ENCODE measurements at regions not wholly inside any gene's neighbourhood (a gene's known extent, or its start where the extent isn't known, plus 50 kb on each side); places are given as distances from the start of the nearest gene placed in this dataset.

- H3K4me1 Mint-ChIP-seq (ENCODE audit: low read depth): no peaks in the 10 kb centered on the region
- no peaks in the 10 kb centered on the region for H3K9me3 Mint-ChIP-seq
- no peak overlapping the region for H3K27ac Mint-ChIP-seq
- H3K4me3 Mint-ChIP-seq: no peak overlapping the region
- DNase-seq (ENCODE audit: low spot score): no peak
- no peaks in the 10 kb centered on the region for H3K27me3 Mint-ChIP-seq (ENCODE audit: insufficient read depth)
- no peaks in the 10 kb centered on the region for H3K36me3 Mint-ChIP-seq (ENCODE audit: low read depth)
- intact Hi-C loops (cut with micrococcal nuclease): no loop called here
These were observed 1809.5 kb upstream of the CELF4 start for GRCh38 chr18:39375066-39375465.

GRCh38 chr18:39371996-39372395, 1806.4 kb upstream of the CELF4 start:
- Mint-ChIP-seq H3K9me3 (no peaks in the 10 kb centered on the region), H3K4me3 (no peak overlapping the region), H3K4me1 (ENCODE audit: low read depth) (no peaks in the 10 kb centered on the region), H3K27ac (no peak overlapping the region), H3K36me3 (ENCODE audit: low read depth) (no peaks in the 10 kb centered on the region), H3K27me3 (ENCODE audit: insufficient read depth) (no peaks in the 10 kb centered on the region)
- DNase-seq (ENCODE audit: low spot score): no peak
- intact Hi-C loops (cut with micrococcal nuclease): no loop called here

DNA sequence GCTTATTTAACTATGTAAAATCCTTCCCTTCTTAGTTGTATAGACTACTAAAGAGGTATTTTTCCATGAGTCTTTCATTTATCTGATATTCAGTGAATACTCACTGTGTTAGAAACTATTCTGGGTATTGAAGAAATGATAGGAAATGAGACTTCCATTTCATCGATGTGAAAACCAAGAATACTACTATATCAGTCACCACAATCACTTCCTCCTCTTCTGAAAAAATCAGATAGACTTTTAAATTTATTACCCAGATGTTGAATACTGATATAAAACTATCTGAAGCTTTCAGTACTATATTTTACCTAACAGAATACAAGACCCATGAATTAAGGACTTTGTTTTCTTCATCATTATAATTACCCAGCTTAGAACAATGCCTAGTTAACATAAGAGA, 1801.1 kb upstream of the CELF4 start:
- H3K9me3 Mint-ChIP-seq: no peaks in the 10 kb centered on the region
- H3K27ac Mint-ChIP-seq: no peak overlapping the region
- H3K4me3 Mint-ChIP-seq: no peak overlapping the region
- no peak for DNase-seq (ENCODE audit: low spot score)
- no peaks in the 10 kb centered on the region for H3K36me3 Mint-ChIP-seq (ENCODE audit: low read depth)
- H3K27me3 Mint-ChIP-seq (ENCODE audit: insufficient read depth): no peaks in the 10 kb centered on the region
- H3K4me1 Mint-ChIP-seq (ENCODE audit: low read depth): no peaks in the 10 kb centered on the region
- intact Hi-C loops (cut with micrococcal nuclease): no loop called here

DNA sequence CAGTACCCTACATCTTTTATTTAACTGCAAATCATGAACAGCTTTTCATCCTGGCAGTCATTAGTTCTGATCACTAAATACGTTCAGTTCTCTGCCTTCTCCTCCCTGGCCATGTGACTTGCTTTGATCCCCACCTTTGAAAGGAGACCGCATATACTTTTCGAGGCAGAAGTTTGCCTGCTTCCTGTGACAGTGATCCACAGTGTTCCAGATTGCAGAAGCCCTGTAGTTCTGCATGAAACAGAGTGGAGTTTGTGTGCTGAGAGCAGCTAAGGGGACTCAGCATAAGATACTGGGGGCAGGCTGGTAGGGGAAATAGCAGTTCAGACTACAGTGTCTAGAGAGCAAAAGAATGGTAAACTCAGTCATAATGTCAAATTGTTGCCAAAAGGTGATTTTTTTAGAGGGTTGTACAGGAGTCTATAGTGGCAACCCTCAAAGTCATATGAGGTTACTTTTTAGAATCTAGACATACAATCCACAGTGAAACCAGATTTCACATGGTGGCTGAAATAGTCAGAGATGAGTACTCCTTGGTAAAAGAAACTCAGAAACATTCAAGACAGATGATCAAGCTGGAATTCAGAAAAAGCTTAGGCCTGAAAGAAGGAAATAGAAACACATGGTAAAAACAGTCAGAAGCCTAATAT, 1800.4 kb upstream of the CELF4 start:
- Mint-ChIP-seq H3K4me3 (no peak overlapping the region), H3K36me3 (ENCODE audit: low read depth) (no peaks in the 10 kb centered on the region), H3K27ac (no peak overlapping the region), H3K27me3 (ENCODE audit: insufficient read depth) (no peaks in the 10 kb centered on the region), H3K4me1 (ENCODE audit: low read depth) (no peaks in the 10 kb centered on the region), H3K9me3 (no peaks in the 10 kb centered on the region)
- DNase-seq (ENCODE audit: low spot score): no peak
- intact Hi-C loops (cut with micrococcal nuclease): no loop called here

GRCh38 chr18:39360072-39360471, 1794.5 kb upstream of the CELF4 start:
- Mint-ChIP-seq H3K4me1 (ENCODE audit: low read depth) (no peaks in the 10 kb centered on the region), H3K9me3 (peaks cover 3% of the 10 kb centered on the region), H3K27ac (no peak overlapping the region), H3K4me3 (no peak overlapping the region), H3K27me3 (ENCODE audit: insufficient read depth) (no peaks in the 10 kb centered on the region), H3K36me3 (ENCODE audit: low read depth) (no peaks in the 10 kb centered on the region)
- DNase-seq (ENCODE audit: low spot score): no peak
- intact Hi-C loops (cut with micrococcal nuclease): no loop called here

DNA sequence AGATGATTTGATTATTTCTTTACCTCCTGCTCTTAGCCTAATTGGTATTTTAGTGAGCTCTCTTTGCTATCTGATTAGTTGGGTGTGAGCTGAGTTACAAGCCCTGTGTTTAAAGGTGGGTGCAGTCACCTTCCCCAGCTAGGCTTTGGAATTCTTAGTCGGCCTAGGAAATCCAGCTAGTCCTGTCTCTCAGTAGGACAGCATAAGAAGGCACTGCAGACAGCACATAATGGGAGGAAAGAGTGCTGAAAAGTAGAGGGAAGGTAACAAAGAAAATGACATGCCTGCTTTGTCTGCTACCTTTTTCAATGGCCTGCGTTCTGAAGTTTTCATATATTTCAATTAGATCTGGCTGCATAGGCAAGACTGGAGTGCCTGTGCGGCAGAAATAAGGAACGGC, 1794.0 kb upstream of the CELF4 start:
- H3K27ac Mint-ChIP-seq: no peak overlapping the region
- H3K27me3 Mint-ChIP-seq (ENCODE audit: insufficient read depth): no peaks in the 10 kb centered on the region
- no peak for DNase-seq (ENCODE audit: low spot score)
- intact Hi-C loops (cut with micrococcal nuclease): no loop called here
- H3K9me3 Mint-ChIP-seq: peaks cover 3% of the 10 kb centered on the region
- no peaks in the 10 kb centered on the region for H3K36me3 Mint-ChIP-seq (ENCODE audit: low read depth)
- H3K4me3 Mint-ChIP-seq: no peak overlapping the region
- no peaks in the 10 kb centered on the region for H3K4me1 Mint-ChIP-seq (ENCODE audit: low read depth)

GRCh38 chr18:39350945-39351344, 1785.3 kb upstream of the CELF4 start:
- no peaks in the 10 kb centered on the region for H3K27me3 Mint-ChIP-seq (ENCODE audit: insufficient read depth)
- no peak overlapping the region for H3K4me3 Mint-ChIP-seq
- no peaks in the 10 kb centered on the region for H3K9me3 Mint-ChIP-seq
- DNase-seq (ENCODE audit: low spot score): no peak
- H3K27ac Mint-ChIP-seq: no peak overlapping the region
- H3K36me3 Mint-ChIP-seq (ENCODE audit: low read depth): no peaks in the 10 kb centered on the region
- intact Hi-C loops (cut with micrococcal nuclease): no loop called here
- H3K4me1 Mint-ChIP-seq (ENCODE audit: low read depth): no peaks in the 10 kb centered on the region

GRCh38 chr18:39349801-39350200, 1784.2 kb upstream of the CELF4 start:
- no peaks in the 10 kb centered on the region for H3K9me3 Mint-ChIP-seq
- intact Hi-C loops (cut with micrococcal nuclease): no loop called here
- no peaks in the 10 kb centered on the region for H3K27me3 Mint-ChIP-seq (ENCODE audit: insufficient read depth)
- no peaks in the 10 kb centered on the region for H3K36me3 Mint-ChIP-seq (ENCODE audit: low read depth)
- DNase-seq (ENCODE audit: low spot score): no peak
- no peak overlapping the region for H3K4me3 Mint-ChIP-seq
- H3K27ac Mint-ChIP-seq: no peak overlapping the region
- H3K4me1 Mint-ChIP-seq (ENCODE audit: low read depth): no peaks in the 10 kb centered on the region

DNA sequence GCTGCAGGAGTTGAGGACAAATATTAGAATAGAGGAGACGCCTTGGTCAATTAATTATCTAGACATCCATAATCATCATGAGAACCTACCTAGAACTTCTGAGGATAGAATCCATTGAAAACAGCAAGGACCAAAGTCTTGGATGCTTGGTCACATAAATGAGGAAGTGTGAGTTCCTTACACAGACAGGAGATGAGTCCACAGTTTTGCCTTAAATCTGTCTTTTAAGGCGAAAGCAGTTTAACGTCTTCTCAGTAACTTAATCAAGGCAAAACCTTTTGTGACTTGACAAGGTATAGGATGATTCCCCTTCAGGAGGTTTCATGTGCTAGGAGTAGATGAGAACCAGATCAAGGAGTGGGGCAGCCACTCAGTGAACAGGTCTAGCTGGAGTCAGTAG, 1783.2 kb upstream of the CELF4 start:
- Mint-ChIP-seq H3K27ac (no peak overlapping the region), H3K4me1 (ENCODE audit: low read depth) (no peaks in the 10 kb centered on the region), H3K27me3 (ENCODE audit: insufficient read depth) (no peaks in the 10 kb centered on the region), H3K36me3 (ENCODE audit: low read depth) (no peaks in the 10 kb centered on the region), H3K4me3 (no peak overlapping the region), H3K9me3 (no peaks in the 10 kb centered on the region)
- no peak for DNase-seq (ENCODE audit: low spot score)
- intact Hi-C loops (cut with micrococcal nuclease): no loop called here

GRCh38 chr18:39347701-39348100, 1782.1 kb upstream of the CELF4 start:
- Mint-ChIP-seq H3K4me1 (ENCODE audit: low read depth) (no peaks in the 10 kb centered on the region), H3K4me3 (no peak overlapping the region), H3K9me3 (no peaks in the 10 kb centered on the region), H3K27ac (no peak overlapping the region), H3K36me3 (ENCODE audit: low read depth) (no peaks in the 10 kb centered on the region), H3K27me3 (ENCODE audit: insufficient read depth) (no peaks in the 10 kb centered on the region)
- DNase-seq (ENCODE audit: low spot score): no peak
- intact Hi-C loops (cut with micrococcal nuclease): no loop called here

GRCh38 chr18:39346916-39347315, 1781.3 kb upstream of the CELF4 start:
- Mint-ChIP-seq H3K36me3 (ENCODE audit: low read depth) (no peaks in the 10 kb centered on the region), H3K4me1 (ENCODE audit: low read depth) (no peaks in the 10 kb centered on the region), H3K4me3 (no peak overlapping the region), H3K9me3 (peaks cover 5% of the 10 kb centered on the region), H3K27me3 (ENCODE audit: insufficient read depth) (no peaks in the 10 kb centered on the region), H3K27ac (no peak overlapping the region)
- intact Hi-C loops (cut with micrococcal nuclease): no loop called here
- DNase-seq (ENCODE audit: low spot score): no peak

- H3K27ac Mint-ChIP-seq: no peak overlapping the region
- H3K27me3 Mint-ChIP-seq (ENCODE audit: insufficient read depth): no peaks in the 10 kb centered on the region
- no peaks in the 10 kb centered on the region for H3K4me1 Mint-ChIP-seq (ENCODE audit: low read depth)
- intact Hi-C loops (cut with micrococcal nuclease): no loop called here
- H3K4me3 Mint-ChIP-seq: no peak overlapping the region
- H3K9me3 Mint-ChIP-seq: peaks cover 5% of the 10 kb centered on the region
- no peak for DNase-seq (ENCODE audit: low spot score)
- no peaks in the 10 kb centered on the region for H3K36me3 Mint-ChIP-seq (ENCODE audit: low read depth)
These were observed 1779.7 kb upstream of the CELF4 start for GRCh38 chr18:39345321-39345720.

- Mint-ChIP-seq H3K4me1 (ENCODE audit: low read depth) (no peaks in the 10 kb centered on the region), H3K36me3 (ENCODE audit: low read depth) (no peaks in the 10 kb centered on the region), H3K9me3 (peaks cover 5% of the 10 kb centered on the region), H3K4me3 (no peak overlapping the region), H3K27me3 (ENCODE audit: insufficient read depth) (no peaks in the 10 kb centered on the region), H3K27ac (no peak overlapping the region)
- no peak for DNase-seq (ENCODE audit: low spot score)
- intact Hi-C loops (cut with micrococcal nuclease): no loop called here
These were observed 1778.9 kb upstream of the CELF4 start for GRCh38 chr18:39344487-39344886.

- peaks cover 5% of the 10 kb centered on the region for H3K9me3 Mint-ChIP-seq
- H3K4me1 Mint-ChIP-seq (ENCODE audit: low read depth): no peaks in the 10 kb centered on the region
- DNase-seq (ENCODE audit: low spot score): no peak
- no peak overlapping the region for H3K27ac Mint-ChIP-seq
- H3K27me3 Mint-ChIP-seq (ENCODE audit: insufficient read depth): no peaks in the 10 kb centered on the region
- H3K4me3 Mint-ChIP-seq: no peak overlapping the region
- no peaks in the 10 kb centered on the region for H3K36me3 Mint-ChIP-seq (ENCODE audit: low read depth)
- intact Hi-C loops (cut with micrococcal nuclease): no loop called here
These were observed 1775.5 kb upstream of the CELF4 start for GRCh38 chr18:39341129-39341528.

Data from activated T-helper 1 cell treated with anti-CD3 and anti-CD28 coated beads, Interleukin-12 subunit alpha, Interleukin-12 subunit beta, Interleukin-2, Interleukin-4 antibody, amounts not matched to agents 30 ng/mL and 10 ng/mL and 1 ng/mL, durations not matched to agents 14 hours and 24 hours and 36 hours (primary cell).